ENCODE measurements at regions not wholly inside any gene's neighbourhood (a gene's known extent, or its start where the extent isn't known, plus 50 kb on each side); places are given as distances from the start of the nearest gene placed in this dataset.
"Not testable (repeated sequence)": the region's sequence is repeated elsewhere in the genome, so short reads cannot be mapped to it uniquely, and the experiment has no call there.

DNA sequence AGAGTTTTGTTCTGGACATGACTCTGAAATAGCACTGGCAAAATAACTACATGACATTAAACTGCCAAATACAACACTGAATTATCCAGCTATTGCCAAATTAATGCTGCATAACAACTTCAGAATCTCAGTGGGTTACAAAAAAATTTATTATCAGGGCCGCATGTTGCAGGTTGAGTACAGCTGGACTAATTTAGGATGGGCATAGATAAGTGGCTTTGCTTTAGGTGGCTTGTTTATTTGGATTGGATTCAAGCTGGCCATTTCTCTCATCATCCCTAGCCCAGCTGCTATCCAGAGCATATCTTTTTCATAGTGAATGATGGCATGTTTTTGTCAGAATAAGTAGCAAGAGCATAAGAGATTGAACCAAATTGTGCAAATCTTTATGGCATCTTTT is 1277.1 kb downstream of the REEP3 start:
- no peaks in the 10 kb centered on the region for H3K9me2 ChIP-seq (ENCODE audit: low read depth, low read length)

GRCh38 chr10:64808233-64808632 is 1287.0 kb downstream of the REEP3 start:
- not testable (repeated sequence) for H2AFZ ChIP-seq (ENCODE audit: low read length); H3K27ac ChIP-seq (ENCODE audit: low read depth, low read length, poor library complexity, severe bottlenecking); H3F3A ChIP-seq (ENCODE audit: insufficient read depth, low read length); H4K20me1 ChIP-seq (ENCODE audit: insufficient read depth, low read length); H3K9me2 ChIP-seq (ENCODE audit: low read depth, low read length); H3K79me2 ChIP-seq (ENCODE audit: insufficient read depth, low read length); H3K4me3 ChIP-seq (ENCODE audit: low read depth, low read length, poor library complexity, severe bottlenecking); H3K4me2 ChIP-seq (ENCODE audit: low read length); H3K9me3 ChIP-seq (ENCODE audit: low read length); H3K27me3 ChIP-seq (ENCODE audit: insufficient read depth, low read length); H3K36me3 ChIP-seq (ENCODE audit: insufficient read depth, low read length); H3K9ac ChIP-seq (ENCODE audit: low read length); H3K4me1 ChIP-seq (ENCODE audit: insufficient read depth, low read length, severe bottlenecking)

More for the DNA sequence above, 1277.1 kb downstream of the REEP3 start:
- Histone ChIP-seq H3K4me2 (ENCODE audit: low read length) (no peak overlapping the region), H3K36me3 (ENCODE audit: insufficient read depth, low read length) (no peaks in the 10 kb centered on the region), H2AFZ (ENCODE audit: low read length) (no peak overlapping the region), H3K27ac (ENCODE audit: low read depth, low read length, poor library complexity, severe bottlenecking) (no peak overlapping the region), H3K9ac (ENCODE audit: low read length) (no peak overlapping the region), H3K4me1 (ENCODE audit: insufficient read depth, low read length, severe bottlenecking) (no peaks in the 10 kb centered on the region), H3K79me2 (ENCODE audit: insufficient read depth, low read length) (no peaks in the 10 kb centered on the region), H4K20me1 (ENCODE audit: insufficient read depth, low read length) (no peaks in the 10 kb centered on the region), H3K9me3 (ENCODE audit: low read length) (no peaks in the 10 kb centered on the region), H3K4me3 (ENCODE audit: low read depth, low read length, poor library complexity, severe bottlenecking) (no peak overlapping the region), H3K27me3 (ENCODE audit: insufficient read depth, low read length) (no peaks in the 10 kb centered on the region), H3F3A (ENCODE audit: insufficient read depth, low read length) (no peaks in the 10 kb centered on the region)
- TF ChIP-seq EZH2 (IDR thresholded peaks at IDR 0.05; ENCODE audit: borderline replicate concordance, low read length) = no peak
- TF ChIP-seq, protein P1, sequence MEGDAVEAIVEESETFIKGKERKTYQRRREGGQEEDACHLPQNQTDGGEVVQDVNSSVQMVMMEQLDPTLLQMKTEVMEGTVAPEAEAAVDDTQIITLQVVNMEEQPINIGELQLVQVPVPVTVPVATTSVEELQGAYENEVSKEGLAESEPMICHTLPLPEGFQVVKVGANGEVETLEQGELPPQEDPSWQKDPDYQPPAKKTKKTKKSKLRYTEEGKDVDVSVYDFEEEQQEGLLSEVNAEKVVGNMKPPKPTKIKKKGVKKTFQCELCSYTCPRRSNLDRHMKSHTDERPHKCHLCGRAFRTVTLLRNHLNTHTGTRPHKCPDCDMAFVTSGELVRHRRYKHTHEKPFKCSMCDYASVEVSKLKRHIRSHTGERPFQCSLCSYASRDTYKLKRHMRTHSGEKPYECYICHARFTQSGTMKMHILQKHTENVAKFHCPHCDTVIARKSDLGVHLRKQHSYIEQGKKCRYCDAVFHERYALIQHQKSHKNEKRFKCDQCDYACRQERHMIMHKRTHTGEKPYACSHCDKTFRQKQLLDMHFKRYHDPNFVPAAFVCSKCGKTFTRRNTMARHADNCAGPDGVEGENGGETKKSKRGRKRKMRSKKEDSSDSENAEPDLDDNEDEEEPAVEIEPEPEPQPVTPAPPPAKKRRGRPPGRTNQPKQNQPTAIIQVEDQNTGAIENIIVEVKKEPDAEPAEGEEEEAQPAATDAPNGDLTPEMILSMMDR (IDR thresholded peaks at IDR 0.05; ENCODE audit: low read length) = no peak

- not testable (repeated sequence) for H3K27ac ChIP-seq (ENCODE audit: low read depth, low read length, poor library complexity, severe bottlenecking); H3F3A ChIP-seq (ENCODE audit: insufficient read depth, low read length); H2AFZ ChIP-seq (ENCODE audit: low read length); H3K9ac ChIP-seq (ENCODE audit: low read length); H3K79me2 ChIP-seq (ENCODE audit: insufficient read depth, low read length); H3K9me3 ChIP-seq (ENCODE audit: low read length); H4K20me1 ChIP-seq (ENCODE audit: insufficient read depth, low read length); H3K27me3 ChIP-seq (ENCODE audit: insufficient read depth, low read length); H3K4me1 ChIP-seq (ENCODE audit: insufficient read depth, low read length, severe bottlenecking); H3K9me2 ChIP-seq (ENCODE audit: low read depth, low read length); H3K4me2 ChIP-seq (ENCODE audit: low read length); H3K36me3 ChIP-seq (ENCODE audit: insufficient read depth, low read length); H3K4me3 ChIP-seq (ENCODE audit: low read depth, low read length, poor library complexity, severe bottlenecking)
Measured at GRCh38 chr10:64810046-64810445, 1288.8 kb downstream of the REEP3 start.

- Histone ChIP-seq H3F3A (ENCODE audit: insufficient read depth, low read length) (no peaks in the 10 kb centered on the region), H2AFZ (ENCODE audit: low read length) (no peak overlapping the region), H3K9me2 (ENCODE audit: low read depth, low read length) (no peaks in the 10 kb centered on the region), H3K27me3 (ENCODE audit: insufficient read depth, low read length) (no peaks in the 10 kb centered on the region), H3K4me1 (ENCODE audit: insufficient read depth, low read length, severe bottlenecking) (no peaks in the 10 kb centered on the region), H3K9ac (ENCODE audit: low read length) (no peak overlapping the region), H3K79me2 (ENCODE audit: insufficient read depth, low read length) (no peaks in the 10 kb centered on the region), H3K36me3 (ENCODE audit: insufficient read depth, low read length) (no peaks in the 10 kb centered on the region), H3K4me2 (ENCODE audit: low read length) (no peak overlapping the region), H4K20me1 (ENCODE audit: insufficient read depth, low read length) (no peaks in the 10 kb centered on the region), H3K9me3 (ENCODE audit: low read length) (no peaks in the 10 kb centered on the region), H3K27ac (ENCODE audit: low read depth, low read length, poor library complexity, severe bottlenecking) (no peak overlapping the region), H3K4me3 (ENCODE audit: low read depth, low read length, poor library complexity, severe bottlenecking) (no peak overlapping the region)
- no peak for TF ChIP-seq EZH2 (IDR thresholded peaks at IDR 0.05; ENCODE audit: borderline replicate concordance, low read length)
- TF ChIP-seq, protein P1 (IDR thresholded peaks at IDR 0.05; ENCODE audit: low read length) = no peak
Measured at GRCh38 chr10:64813391-64813790, 1292.2 kb downstream of the REEP3 start.
